ENCODE measurements at regions not wholly inside any gene's neighbourhood (a gene's known extent, or its start where the extent isn't known, plus 50 kb on each side); places are given as distances from the start of the nearest gene placed in this dataset.

- Histone ChIP-seq H3K4me3 (no peak overlapping the region), H3K36me3 (no peaks in the 10 kb centered on the region), H3K27me3 (no peaks in the 10 kb centered on the region), H3K9me3 (no peaks in the 10 kb centered on the region), H3K4me1 (no peaks in the 10 kb centered on the region), H3K27ac (no peak overlapping the region)
- TF ChIP-seq POLR2A (IDR thresholded peaks at IDR 0.05) (no peak), CTCF (IDR thresholded peaks at IDR 0.05) (no peak)
- DNase-seq, result no peak
Observed at GRCh38 chr4:125084608-125085007, 230.1 kb upstream of the FAT4 start.

GRCh38 chr4:125082729-125083417 lies 231.9 kb upstream of the FAT4 start:
- H3K27me3 ChIP-seq, result no peaks in the 10 kb centered on the region
- H3K27ac ChIP-seq, result no peak overlapping the region
- no peaks in the 10 kb centered on the region for H3K9me3 ChIP-seq
- H3K36me3 ChIP-seq, result no peaks in the 10 kb centered on the region
- TF ChIP-seq POLR2A (IDR thresholded peaks at IDR 0.05), result no peak
- no peak for TF ChIP-seq CTCF (IDR thresholded peaks at IDR 0.05)
- H3K4me1 ChIP-seq, result no peaks in the 10 kb centered on the region
- no peak for DNase-seq
- no peak overlapping the region for H3K4me3 ChIP-seq

GRCh38 chr4:125072269-125072668 lies 242.5 kb upstream of the FAT4 start:
- no peak for TF ChIP-seq CTCF (IDR thresholded peaks at IDR 0.05)
- DNase-seq, result no peak
- H3K36me3 ChIP-seq, result no peaks in the 10 kb centered on the region
- H3K4me3 ChIP-seq, result no peak overlapping the region
- no peak overlapping the region for H3K27ac ChIP-seq
- H3K4me1 ChIP-seq, result no peaks in the 10 kb centered on the region
- no peaks in the 10 kb centered on the region for H3K9me3 ChIP-seq
- no peaks in the 10 kb centered on the region for H3K27me3 ChIP-seq

GRCh38 chr4:125070861-125071260 lies 243.9 kb upstream of the FAT4 start:
- Histone ChIP-seq H3K4me1 (no peaks in the 10 kb centered on the region), H3K36me3 (no peaks in the 10 kb centered on the region), H3K27ac (no peak overlapping the region), H3K27me3 (no peaks in the 10 kb centered on the region), H3K9me3 (no peaks in the 10 kb centered on the region), H3K4me3 (no peak overlapping the region)
- no peak for DNase-seq
- TF ChIP-seq CTCF (IDR thresholded peaks at IDR 0.05), result no peak
- TF ChIP-seq POLR2A (IDR thresholded peaks at IDR 0.05), result no peak

GRCh38 chr4:125062115-125063050 lies 252.4 kb upstream of the FAT4 start:
- Histone ChIP-seq H3K4me1 (no peaks in the 10 kb centered on the region), H3K4me3 (no peak overlapping the region), H3K27ac (no peak overlapping the region), H3K36me3 (no peaks in the 10 kb centered on the region), H3K9me3 (no peaks in the 10 kb centered on the region), H3K27me3 (no peaks in the 10 kb centered on the region)
- TF ChIP-seq CTCF (IDR thresholded peaks at IDR 0.05) (no peak), POLR2A (IDR thresholded peaks at IDR 0.05) (no peak)
- no peak for DNase-seq
